ENCODE measurements at regions not wholly inside any gene's neighbourhood (a gene's known extent, or its start where the extent isn't known, plus 50 kb on each side); places are given as distances from the start of the nearest gene placed in this dataset.

DNA sequence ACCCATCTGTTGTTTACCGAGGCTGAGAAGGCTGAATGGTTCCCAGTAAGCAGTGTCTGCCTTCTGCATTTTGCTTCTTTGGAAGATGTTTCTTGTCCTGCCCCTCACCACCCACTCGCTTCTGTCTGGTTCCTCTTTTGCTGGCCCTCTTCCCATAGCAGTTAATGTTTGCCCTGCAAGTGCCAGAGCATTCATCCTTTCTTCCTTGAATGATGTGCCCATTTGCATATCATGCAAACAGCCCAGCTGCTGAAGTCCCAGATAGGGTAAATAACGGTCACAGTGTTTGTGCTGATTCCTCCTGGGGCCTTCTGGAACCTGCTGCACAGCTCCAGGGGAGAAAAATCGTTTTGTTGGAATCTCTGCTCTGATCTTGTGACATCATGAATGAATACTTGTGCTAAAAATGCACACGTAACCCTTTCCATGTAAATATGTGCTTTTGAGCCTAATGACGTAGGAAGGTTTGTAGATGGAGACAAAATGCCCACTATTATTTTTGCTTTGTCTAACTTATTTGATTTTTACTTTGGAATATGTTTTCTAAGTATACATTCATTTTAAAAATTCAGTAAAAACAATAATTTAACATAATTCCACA, 381.0 kb downstream of the SOX2 start:
- no peaks in the 10 kb centered on the region for H3K79me2 ChIP-seq (ENCODE audit: control insufficient read depth, insufficient read depth, low read length, poor library complexity)
- H2AFZ ChIP-seq (ENCODE audit: insufficient read depth, low read length, poor library complexity) = no peak overlapping the region
- H3K27ac ChIP-seq (ENCODE audit: low read depth, low read length) = no peak overlapping the region
- H3K18ac ChIP-seq (ENCODE audit: low read length) = no peak overlapping the region
- H3K4me1 ChIP-seq (ENCODE audit: control insufficient read depth in 1 of 2, insufficient read depth in 2 of 2, low read length in 2 of 2) = no peaks in the 10 kb centered on the region
- no peak overlapping the region for H2BK5ac ChIP-seq (ENCODE audit: low read depth, low read length, poor library complexity)
- no peak overlapping the region for H3K9ac ChIP-seq (ENCODE audit: low read length)
- H2BK12ac ChIP-seq (ENCODE audit: low read length) = no peak overlapping the region
- H3K23ac ChIP-seq (ENCODE audit: low read length) = no peak overlapping the region
- no peak overlapping the region for H4K12ac ChIP-seq (ENCODE audit: low read depth, low read length)
- H3K9me3 ChIP-seq (ENCODE audit: insufficient read depth, low read depth, low read length) = no peaks in the 10 kb centered on the region
- H4K8ac ChIP-seq (ENCODE audit: low read depth, low read length) = no peak overlapping the region
- WGBS (ENCODE audit: extremely low coverage, insufficient coverage, insufficient read length) = no CpG with 5 or more reads among the region's 6 CpGs
- H3K14ac ChIP-seq (ENCODE audit: low read length) = no peak overlapping the region
- no peaks in the 10 kb centered on the region for H3K27me3 ChIP-seq (ENCODE audit: insufficient read depth, low read length)
- H3K79me1 ChIP-seq (ENCODE audit: low read length) = no peaks in the 10 kb centered on the region
- no peak overlapping the region for H2BK120ac ChIP-seq (ENCODE audit: insufficient read depth, low read length, poor library complexity)
- H4K91ac ChIP-seq (ENCODE audit: low read depth, low read length) = no peak overlapping the region
- H3K4me3 ChIP-seq (ENCODE audit: low read depth, low read length) = no peak overlapping the region
- H3K4me2 ChIP-seq (ENCODE audit: low read length) = no peak overlapping the region
- H3K36me3 ChIP-seq (ENCODE audit: control insufficient read depth in 1 of 2, insufficient read depth in 2 of 2, low read length in 2 of 2) = no peaks in the 10 kb centered on the region
- no peak overlapping the region for H2AK5ac ChIP-seq (ENCODE audit: low read length)
- H3K4ac ChIP-seq (ENCODE audit: low read depth, low read length) = no peak overlapping the region
- peak in 1 of 2 donors; percentile 37 for DNase-seq

- H3K27ac ChIP-seq (ENCODE audit: low read depth, low read length) = no peak overlapping the region
- H2AFZ ChIP-seq (ENCODE audit: insufficient read depth, low read length, poor library complexity) = no peak overlapping the region
- H2BK12ac ChIP-seq (ENCODE audit: low read length) = no peak overlapping the region
- no peak overlapping the region for H4K91ac ChIP-seq (ENCODE audit: low read depth, low read length)
- peak; percentile 75 to 86 for DNase-seq
- H3K4ac ChIP-seq (ENCODE audit: low read depth, low read length) = no peak overlapping the region
- H3K4me3 ChIP-seq (ENCODE audit: low read depth, low read length) = no peak overlapping the region
- H3K9ac ChIP-seq (ENCODE audit: low read length) = no peak overlapping the region
- H3K36me3 ChIP-seq (ENCODE audit: control insufficient read depth in 1 of 2, insufficient read depth in 2 of 2, low read length in 2 of 2) = no peaks in the 10 kb centered on the region
- no peak overlapping the region for H2BK5ac ChIP-seq (ENCODE audit: low read depth, low read length, poor library complexity)
- H3K79me1 ChIP-seq (ENCODE audit: low read length) = no peaks in the 10 kb centered on the region
- H3K27me3 ChIP-seq (ENCODE audit: insufficient read depth, low read length) = no peaks in the 10 kb centered on the region
- no peak overlapping the region for H2BK120ac ChIP-seq (ENCODE audit: insufficient read depth, low read length, poor library complexity)
- H3K79me2 ChIP-seq (ENCODE audit: control insufficient read depth, insufficient read depth, low read length, poor library complexity) = no peaks in the 10 kb centered on the region
- no peaks in the 10 kb centered on the region for H3K4me1 ChIP-seq (ENCODE audit: control insufficient read depth in 1 of 2, insufficient read depth in 2 of 2, low read length in 2 of 2)
- H3K4me2 ChIP-seq (ENCODE audit: low read length) = no peak overlapping the region
- no peak overlapping the region for H4K8ac ChIP-seq (ENCODE audit: low read depth, low read length)
- H4K12ac ChIP-seq (ENCODE audit: low read depth, low read length) = no peak overlapping the region
- WGBS (ENCODE audit: extremely low coverage, insufficient coverage, insufficient read length) = 100% methylated on average over 1 of the region's 4 CpGs
- H3K18ac ChIP-seq (ENCODE audit: low read length) = no peak overlapping the region
- no peak overlapping the region for H3K23ac ChIP-seq (ENCODE audit: low read length)
- no peak overlapping the region for H3K14ac ChIP-seq (ENCODE audit: low read length)
- H3K9me3 ChIP-seq (ENCODE audit: insufficient read depth, low read depth, low read length) = no peaks in the 10 kb centered on the region
- H2AK5ac ChIP-seq (ENCODE audit: low read length) = no peak overlapping the region
These were observed 382.6 kb downstream of the SOX2 start for GRCh38 chr3:182094321-182094720.

- Histone ChIP-seq H3K4me3 (ENCODE audit: low read depth, low read length) (no peak overlapping the region), H3K4me1 (ENCODE audit: control insufficient read depth in 1 of 2, insufficient read depth in 2 of 2, low read length in 2 of 2) (no peaks in the 10 kb centered on the region), H2BK5ac (ENCODE audit: low read depth, low read length, poor library complexity) (no peak overlapping the region), H4K91ac (ENCODE audit: low read depth, low read length) (no peak overlapping the region), H2BK120ac (ENCODE audit: insufficient read depth, low read length, poor library complexity) (no peak overlapping the region), H3K23ac (ENCODE audit: low read length) (no peak overlapping the region), H2BK12ac (ENCODE audit: low read length) (no peak overlapping the region), H3K27ac (ENCODE audit: low read depth, low read length) (no peak overlapping the region), H3K4ac (ENCODE audit: low read depth, low read length) (no peak overlapping the region), H3K18ac (ENCODE audit: low read length) (no peak overlapping the region), H3K27me3 (ENCODE audit: insufficient read depth, low read length) (no peaks in the 10 kb centered on the region), H3K4me2 (ENCODE audit: low read length) (no peak overlapping the region), H3K36me3 (ENCODE audit: control insufficient read depth in 1 of 2, insufficient read depth in 2 of 2, low read length in 2 of 2) (no peaks in the 10 kb centered on the region), H3K9ac (ENCODE audit: low read length) (no peak overlapping the region), H4K8ac (ENCODE audit: low read depth, low read length) (no peak overlapping the region), H3K79me2 (ENCODE audit: control insufficient read depth, insufficient read depth, low read length, poor library complexity) (no peaks in the 10 kb centered on the region), H4K12ac (ENCODE audit: low read depth, low read length) (no peak overlapping the region), H3K9me3 (ENCODE audit: insufficient read depth, low read depth, low read length) (no peaks in the 10 kb centered on the region), H3K79me1 (ENCODE audit: low read length) (no peaks in the 10 kb centered on the region), H2AK5ac (ENCODE audit: low read length) (no peak overlapping the region), H2AFZ (ENCODE audit: insufficient read depth, low read length, poor library complexity) (no peak overlapping the region), H3K14ac (ENCODE audit: low read length) (no peak overlapping the region)
- WGBS (ENCODE audit: extremely low coverage, insufficient coverage, insufficient read length) = no CpG with 5 or more reads among the region's 4 CpGs
- no peak for DNase-seq
These were observed 393.2 kb downstream of the SOX2 start for GRCh38 chr3:182104881-182105280.

GRCh38 chr3:182105875-182106274, 394.1 kb downstream of the SOX2 start:
- Histone ChIP-seq H3K23ac (ENCODE audit: low read length) (no peak overlapping the region), H2BK12ac (ENCODE audit: low read length) (no peak overlapping the region), H3K18ac (ENCODE audit: low read length) (no peak overlapping the region), H3K9me3 (ENCODE audit: insufficient read depth, low read depth, low read length) (no peaks in the 10 kb centered on the region), H3K27ac (ENCODE audit: low read depth, low read length) (no peak overlapping the region), H2BK120ac (ENCODE audit: insufficient read depth, low read length, poor library complexity) (no peak overlapping the region), H3K14ac (ENCODE audit: low read length) (no peak overlapping the region), H3K4me1 (ENCODE audit: control insufficient read depth in 1 of 2, insufficient read depth in 2 of 2, low read length in 2 of 2) (no peaks in the 10 kb centered on the region), H4K12ac (ENCODE audit: low read depth, low read length) (no peak overlapping the region), H3K36me3 (ENCODE audit: control insufficient read depth in 1 of 2, insufficient read depth in 2 of 2, low read length in 2 of 2) (no peaks in the 10 kb centered on the region), H4K8ac (ENCODE audit: low read depth, low read length) (no peak overlapping the region), H3K79me1 (ENCODE audit: low read length) (no peaks in the 10 kb centered on the region), H3K79me2 (ENCODE audit: control insufficient read depth, insufficient read depth, low read length, poor library complexity) (no peaks in the 10 kb centered on the region), H2BK5ac (ENCODE audit: low read depth, low read length, poor library complexity) (no peak overlapping the region), H3K9ac (ENCODE audit: low read length) (no peak overlapping the region), H3K4ac (ENCODE audit: low read depth, low read length) (no peak overlapping the region), H3K27me3 (ENCODE audit: insufficient read depth, low read length) (no peaks in the 10 kb centered on the region), H2AFZ (ENCODE audit: insufficient read depth, low read length, poor library complexity) (no peak overlapping the region), H4K91ac (ENCODE audit: low read depth, low read length) (no peak overlapping the region), H2AK5ac (ENCODE audit: low read length) (no peak overlapping the region), H3K4me2 (ENCODE audit: low read length) (no peak overlapping the region), H3K4me3 (ENCODE audit: low read depth, low read length) (no peak overlapping the region)
- no CpG with 5 or more reads among the region's 4 CpGs for WGBS (ENCODE audit: extremely low coverage, insufficient coverage, insufficient read length)
- no peak for DNase-seq
